Heart left ventricle (tissue), 13 donors: ENCODE measurements at regions not wholly inside any gene's neighbourhood (a gene's known extent, or its start where the extent isn't known, plus 50 kb on each side); places are given as distances from the start of the nearest gene placed in this dataset.
"Not testable (repeated sequence)": the region's sequence is repeated elsewhere in the genome, so short reads cannot be mapped to it uniquely, and the experiment has no call there.

ENCODE experiments used
- POLR2A ChIP-seq, 2 donors: fragments of 450-650 bp; IDR thresholded peaks; one replicate each; pipeline ENCODE4 v1.6.1; 2017; ENCODE audit warnings: antibody characterized with exemption in 2 of 2, mild to moderate bottlenecking in 2 of 2, moderate library complexity in 2 of 2
- TF ChIP-seq, protein P1 (sequence below), 12 donors: fragments of 200-600 bp; sonication (generic) in 4 of 12; IDR thresholded peaks; one replicate each; pipeline versions ENCODE4 v1.5.0 to v1.8.0; 2018 to 2022; ENCODE audit warnings: antibody characterized with exemption in 12 of 12, mild to moderate bottlenecking in 5 of 12
- donor health status: ischemic (EF 13 %, LVEDD 7.1; RV severe dilation, severe dysfunction).
- donor health status: DM: no; HTN: yes; CAD: no.
- donor health status: DM: no; HTN: no; CAD: no.
- donor health status: ischemic (EF 25% LVEDD 6.9; RV normal size, moderate dysfunction).
- donor health status: ischemic (EF 25% LVEDD 5.7; RV mildly dilated, moderate dysfunction).
- donor health status: ischemic (EF 35%, LVEDD 5.7; RV mildly dilated, moderate dysfunction).
- donor health status: nonischemic (EF 11% LVEDD 7.7; RV severe dilation, severe dysfunction).
- donor health status: DM: yes; HTN: yes; CAD: no.
- donor health status: PGD.
- donor health status: ischemic (EF 29% LVEDD 5.4; RV normal size, mild dysfunction).
- donor health status: nonischemic (EF 23%, LVEDD 6.1; RV moderate dilation, normal function).

GRCh38 chr21:27968240-27968639 is 1001.4 kb upstream of the ADAMTS5 start:
- not testable (repeated sequence) for TF ChIP-seq POLR2A (IDR thresholded peaks at IDR 0.05)
- TF ChIP-seq, protein P1, sequence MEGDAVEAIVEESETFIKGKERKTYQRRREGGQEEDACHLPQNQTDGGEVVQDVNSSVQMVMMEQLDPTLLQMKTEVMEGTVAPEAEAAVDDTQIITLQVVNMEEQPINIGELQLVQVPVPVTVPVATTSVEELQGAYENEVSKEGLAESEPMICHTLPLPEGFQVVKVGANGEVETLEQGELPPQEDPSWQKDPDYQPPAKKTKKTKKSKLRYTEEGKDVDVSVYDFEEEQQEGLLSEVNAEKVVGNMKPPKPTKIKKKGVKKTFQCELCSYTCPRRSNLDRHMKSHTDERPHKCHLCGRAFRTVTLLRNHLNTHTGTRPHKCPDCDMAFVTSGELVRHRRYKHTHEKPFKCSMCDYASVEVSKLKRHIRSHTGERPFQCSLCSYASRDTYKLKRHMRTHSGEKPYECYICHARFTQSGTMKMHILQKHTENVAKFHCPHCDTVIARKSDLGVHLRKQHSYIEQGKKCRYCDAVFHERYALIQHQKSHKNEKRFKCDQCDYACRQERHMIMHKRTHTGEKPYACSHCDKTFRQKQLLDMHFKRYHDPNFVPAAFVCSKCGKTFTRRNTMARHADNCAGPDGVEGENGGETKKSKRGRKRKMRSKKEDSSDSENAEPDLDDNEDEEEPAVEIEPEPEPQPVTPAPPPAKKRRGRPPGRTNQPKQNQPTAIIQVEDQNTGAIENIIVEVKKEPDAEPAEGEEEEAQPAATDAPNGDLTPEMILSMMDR (IDR thresholded peaks at IDR 0.05) = not testable (repeated sequence)
